Liver (tissue), 8 donors: ENCODE measurements at regions not wholly inside any gene's neighbourhood (a gene's known extent, or its start where the extent isn't known, plus 50 kb on each side); places are given as distances from the start of the nearest gene placed in this dataset.

Experiments used
- DNase-seq: peaks from one replicate; pipeline ENCODE4 v3.0.0-alpha.2; 2017; ENCODE audit warnings: low spot score
- H3K27ac ChIP-seq, 2 donors: one replicate each; pipeline ENCODE4 v1.7.0; 2013; ENCODE audit warnings: inconsistent platforms in 2 of 2, low read length in 2 of 2, control low read depth in 1 of 2, low read depth in 1 of 2, mild to moderate bottlenecking in 1 of 2
- H3K27me3 ChIP-seq, 4 donors: one replicate each; pipeline versions ENCODE4 v1.6.1 to v1.7.0; 2013; ENCODE audit warnings: low read length in 3 of 4, inconsistent platforms in 1 of 4, mild to moderate bottlenecking in 1 of 4, moderate library complexity in 1 of 4; ENCODE audit not compliant: control insufficient read depth in 4 of 4, insufficient read depth in 4 of 4
- H3K36me3 ChIP-seq, 4 donors: one replicate each; pipeline versions ENCODE4 v1.6.1 to v1.7.0; 2013; ENCODE audit warnings: low read length in 3 of 4, mild to moderate bottlenecking in 3 of 4, low read depth in 1 of 4, moderate library complexity in 1 of 4; ENCODE audit not compliant: control insufficient read depth in 4 of 4, insufficient read depth in 3 of 4
- H3K4me1 ChIP-seq, 4 donors: one replicate each; pipeline versions ENCODE4 v1.6.1 to v1.7.0; 2013; ENCODE audit warnings: low read length in 3 of 4, mild to moderate bottlenecking in 3 of 4, moderate library complexity in 1 of 4; ENCODE audit not compliant: control insufficient read depth in 4 of 4, insufficient read depth in 4 of 4
- H3K4me3 ChIP-seq, 3 donors: one replicate each; pipeline versions ENCODE4 v1.6.1 to v1.7.0; 2013; ENCODE audit warnings: low read length in 3 of 3, control low read depth in 1 of 3, low read depth in 1 of 3, mild to moderate bottlenecking in 1 of 3
- H3K9ac ChIP-seq, 2 donors: one replicate each; pipeline ENCODE4 v1.7.0; 2013; ENCODE audit warnings: low read length in 2 of 2, mild to moderate bottlenecking in 2 of 2, moderate library complexity in 2 of 2, control low read depth in 1 of 2, low read depth in 1 of 2
- H3K9me3 ChIP-seq, 4 donors: one replicate each; pipeline versions ENCODE4 v1.6.1 to v1.7.0; 2013; ENCODE audit warnings: low read length in 3 of 4; ENCODE audit not compliant: control insufficient read depth in 4 of 4
- ATF3 ChIP-seq: IDR thresholded peaks from 2 replicates; pipeline ENCODE4 v1.6.1; 2016; ENCODE audit warnings: antibody characterized with exemption
- CTCF ChIP-seq: fragments of 150-350 bp; IDR thresholded peaks from 2 replicates; pipeline ENCODE4 v1.5.1; 2017; ENCODE audit warnings: improper control_type of control experiment, low read depth, low read length; ENCODE audit not compliant: missing input control
- EGR1 ChIP-seq, 2 donors: IDR thresholded peaks; 2 replicates each; pipeline ENCODE4 v1.6.1; 2016 to 2018; ENCODE audit warnings: antibody characterized with exemption in 2 of 2, low read depth in 2 of 2
- FOXA1 ChIP-seq: IDR thresholded peaks from 2 replicates; pipeline ENCODE4 v1.6.1; 2016; ENCODE audit warnings: antibody characterized with exemption
- FOXA2 ChIP-seq: IDR thresholded peaks from 2 replicates; pipeline ENCODE4 v1.6.1; 2016; ENCODE audit warnings: antibody characterized with exemption
- GABPA ChIP-seq, 2 donors: IDR thresholded peaks in 1 of 2; conservative IDR thresholded peaks in 1 of 2; 2 replicates each; pipeline ENCODE4 v1.6.1; 2016; ENCODE audit warnings: antibody characterized with exemption in 2 of 2, mild to moderate bottlenecking in 1 of 2, moderate library complexity in 1 of 2
- HNF4A ChIP-seq, 2 donors: conservative IDR thresholded peaks; 2 replicates each; pipeline ENCODE4 v1.6.1; 2016; ENCODE audit warnings: antibody characterized with exemption in 2 of 2, mild to moderate bottlenecking in 2 of 2
- HNF4G ChIP-seq: IDR thresholded peaks from 2 replicates; pipeline ENCODE4 v1.6.1; 2016; ENCODE audit warnings: antibody characterized with exemption
- JUND ChIP-seq, 2 donors: IDR thresholded peaks; 2 replicates each; pipeline ENCODE4 v1.6.1; 2016; ENCODE audit warnings: antibody characterized with exemption in 2 of 2
- MAX ChIP-seq: IDR thresholded peaks from 2 replicates; pipeline ENCODE4 v1.6.1; 2016; ENCODE audit warnings: antibody characterized with exemption
- NR2F2 ChIP-seq: IDR thresholded peaks from 2 replicates; pipeline ENCODE4 v1.6.1; 2016; ENCODE audit warnings: antibody characterized with exemption
- RAD21 ChIP-seq, 2 donors: IDR thresholded peaks; 2 replicates each; pipeline ENCODE4 v1.6.1; 2016; ENCODE audit warnings: antibody characterized with exemption in 2 of 2, mild to moderate bottlenecking in 2 of 2
- REST ChIP-seq: IDR thresholded peaks from 2 replicates; pipeline ENCODE4 v1.6.1; 2016; ENCODE audit warnings: antibody characterized with exemption, mild to moderate bottlenecking
- RXRA ChIP-seq, 2 donors: IDR thresholded peaks; 2 replicates each; pipeline ENCODE4 v1.6.1; 2017 to 2018; ENCODE audit warnings: antibody characterized with exemption in 2 of 2, mild to moderate bottlenecking in 1 of 2
- SP1 ChIP-seq: IDR thresholded peaks from 2 replicates; pipeline ENCODE4 v1.6.1; 2018; ENCODE audit warnings: antibody characterized with exemption, mild to moderate bottlenecking
- TAF1 ChIP-seq: conservative IDR thresholded peaks from 2 replicates; pipeline ENCODE4 v1.6.1; 2016; ENCODE audit warnings: antibody characterized with exemption, mild to moderate bottlenecking
- YY1 ChIP-seq: IDR thresholded peaks from 2 replicates; pipeline ENCODE4 v1.6.1; 2016; ENCODE audit warnings: antibody characterized with exemption, mild to moderate bottlenecking
- ZBTB33 ChIP-seq: IDR thresholded peaks from 2 replicates; pipeline ENCODE4 v1.6.1; 2016; ENCODE audit warnings: antibody characterized with exemption
- WGBS: extraction: QIAGEN DNeasy Blood & Tissue Kit; methylation state at CpG from one replicate; pipeline ENCODE4 v1.1.7; 2013; 5-methylcytosine and 5-hydroxymethylcytosine counted together
- donor health status: healthy.
- donor health status: healthy.
- donor health status: healthy.
- donor health status: healthy.
- donor health status: healthy.

- TF ChIP-seq FOXA2: no peak
- no peaks in the 10 kb centered on the region for H3K27me3 ChIP-seq
Measured at GRCh38 chr7:145031162-145031561, 195.3 kb upstream of the TPK1 start.

GRCh38 chr7:145030754-145031153 is 194.9 kb upstream of the TPK1 start:
- TF ChIP-seq SP1 (no peak), ZBTB33 (no peak), FOXA2 (no peak), ATF3 (no peak), REST (no peak), NR2F2 (no peak), YY1 (no peak), GABPA (IDR thresholded peaks at IDR 0.05 in 1 of 2, conservative IDR thresholded peaks at IDR 0.05 in 1 of 2) (no peak), HNF4G (no peak), RAD21 (IDR thresholded peaks at IDR 0.05) (no peak), TAF1 (no peak), MAX (no peak), FOXA1 (no peak), RXRA (IDR thresholded peaks at IDR 0.05) (no peak), HNF4A (conservative IDR thresholded peaks at IDR 0.05) (no peak), CTCF (no peak), JUND (IDR thresholded peaks at IDR 0.05) (no peak), EGR1 (IDR thresholded peaks at IDR 0.05; ENCODE audit: low read depth in 2 of 2) (no peak)
- H3K4me3 ChIP-seq: no peak overlapping the region
- H3K36me3 ChIP-seq: no peaks in the 10 kb centered on the region
- DNase-seq: no peak
- H3K27me3 ChIP-seq: no peaks in the 10 kb centered on the region
- H3K9ac ChIP-seq: no peak overlapping the region
- peaks cover 0 to 7% (median 1%) of the 10 kb centered on the region in 4 donors for H3K9me3 ChIP-seq
- no peaks in the 10 kb centered on the region for H3K4me1 ChIP-seq
- H3K27ac ChIP-seq: no peak overlapping the region
- WGBS: 76% methylated on average over 5 of the region's 5 CpGs

More at GRCh38 chr7:145031162-145031561, 195.3 kb upstream of the TPK1 start:
- H3K36me3 ChIP-seq: no peaks in the 10 kb centered on the region
- H3K9me3 ChIP-seq: peaks cover 0 to 7% (median 1%) of the 10 kb centered on the region in 4 donors
- no peak for DNase-seq
- no peak overlapping the region for H3K9ac ChIP-seq
- WGBS: 53% methylated on average over 5 of the region's 5 CpGs
- H3K4me1 ChIP-seq: no peaks in the 10 kb centered on the region
- no peak overlapping the region for H3K27ac ChIP-seq
- no peak overlapping the region for H3K4me3 ChIP-seq
